ENCODE measurements at regions not wholly inside any gene's neighbourhood (a gene's known extent, or its start where the extent isn't known, plus 50 kb on each side); places are given as distances from the start of the nearest gene placed in this dataset.

DNA sequence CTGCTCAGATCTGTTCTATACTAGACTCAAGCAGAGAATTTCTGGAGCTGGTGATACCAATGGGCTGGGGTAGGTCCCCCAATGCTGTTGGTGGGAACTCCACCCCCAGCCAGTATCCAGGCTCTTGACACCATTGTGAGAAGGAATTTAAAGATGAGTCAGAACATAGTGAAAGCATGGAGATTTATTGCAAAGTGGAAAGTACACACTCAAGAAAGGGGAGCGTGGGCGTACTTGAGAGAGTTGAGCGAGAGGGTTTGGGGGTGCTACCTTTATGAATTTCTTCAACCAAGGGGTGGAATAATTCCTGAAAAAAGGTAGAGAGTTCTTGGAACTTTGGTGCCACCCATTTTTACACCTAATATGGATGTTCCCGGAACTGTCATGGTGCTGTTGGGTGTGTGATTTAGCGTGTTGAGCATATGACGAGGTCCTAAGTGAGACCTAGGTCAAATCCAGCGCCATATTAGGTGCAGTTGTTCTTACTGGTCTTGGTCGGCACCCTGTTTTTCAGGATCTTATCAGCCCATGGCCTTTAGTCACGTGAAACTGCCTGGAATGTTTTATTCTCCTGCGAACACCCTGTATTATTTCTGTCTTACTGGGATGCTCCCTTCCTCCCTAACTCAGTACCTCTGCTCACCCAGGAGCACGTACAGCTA is 122.0 kb upstream of the AHR start:
- no peak for DNase-seq (ENCODE audit: low read depth in 2 of 2)

DNA sequence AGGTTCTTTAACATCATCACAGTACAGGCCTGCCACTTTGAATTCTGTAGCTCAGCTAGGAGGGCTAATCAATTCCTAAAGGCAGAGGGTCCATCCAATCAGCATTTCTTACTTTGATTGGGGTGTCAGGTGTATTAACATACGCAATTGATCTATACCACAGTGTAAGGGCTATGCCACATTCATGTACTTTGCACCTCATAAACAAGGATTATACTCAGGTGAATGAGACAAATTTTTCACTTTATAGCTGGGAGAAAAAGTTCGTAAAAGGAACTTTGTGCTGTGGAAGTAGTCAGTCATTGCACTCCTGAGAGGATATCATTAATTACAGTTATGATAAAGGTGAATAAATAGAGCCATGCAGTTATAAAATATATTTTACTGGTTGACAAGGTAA is 119.9 kb upstream of the AHR start:
- DNase-seq (ENCODE audit: low read depth in 2 of 2) = no peak

DNA sequence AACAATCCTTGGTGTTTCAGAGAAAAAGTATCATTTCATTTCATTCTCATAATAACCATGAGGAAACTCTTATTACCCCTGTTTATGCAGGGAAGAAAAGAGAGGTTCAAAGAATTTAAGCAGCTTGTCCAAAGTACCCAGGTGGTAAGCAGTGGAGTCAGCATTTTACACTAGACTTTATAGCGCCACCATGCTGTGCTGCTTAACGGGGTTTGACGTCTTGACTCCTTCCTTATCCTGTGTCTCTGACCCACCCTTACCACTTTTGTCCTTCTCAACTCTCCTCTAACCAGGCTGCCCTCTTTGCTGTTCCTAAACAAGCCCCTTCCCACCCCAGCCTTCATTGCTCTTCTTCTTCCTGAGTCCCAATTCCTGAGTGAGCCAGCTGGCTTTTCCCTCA is 117.0 kb upstream of the AHR start:
- no peak for DNase-seq (ENCODE audit: low read depth in 2 of 2)

DNA sequence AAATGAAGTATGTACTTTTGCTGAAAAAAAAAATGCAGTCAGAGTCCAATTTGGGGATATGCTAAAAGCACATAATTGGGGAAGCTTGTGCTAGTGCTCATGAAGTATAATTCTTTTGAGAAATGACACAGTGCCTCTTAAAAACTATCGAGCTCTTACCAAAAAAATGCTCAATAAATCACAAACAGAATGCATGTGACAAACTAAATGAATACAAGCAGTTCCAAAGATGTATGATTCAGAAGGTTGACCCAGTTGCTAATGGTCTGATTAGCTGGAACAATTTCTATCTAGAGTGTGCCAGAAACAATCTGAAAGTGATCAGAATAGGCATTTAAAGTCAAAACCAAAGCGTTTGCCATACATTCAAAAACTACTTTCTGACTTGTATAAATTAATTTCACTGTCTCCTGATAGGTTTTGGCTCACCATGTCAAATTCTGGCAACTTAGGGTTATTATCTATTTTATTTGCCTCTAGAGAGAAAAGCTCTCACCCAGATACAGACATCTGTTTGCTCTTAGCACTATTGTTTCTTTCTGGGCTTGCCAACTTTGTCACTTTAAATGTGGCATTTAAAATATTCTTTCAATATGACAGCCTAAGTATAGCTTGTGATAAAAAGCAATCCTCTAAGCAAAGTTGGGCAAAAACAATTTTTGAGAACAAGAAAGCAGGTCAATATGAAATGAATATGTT is 114.7 kb upstream of the AHR start:
- DNase-seq (ENCODE audit: low read depth in 2 of 2) = no peak

DNA sequence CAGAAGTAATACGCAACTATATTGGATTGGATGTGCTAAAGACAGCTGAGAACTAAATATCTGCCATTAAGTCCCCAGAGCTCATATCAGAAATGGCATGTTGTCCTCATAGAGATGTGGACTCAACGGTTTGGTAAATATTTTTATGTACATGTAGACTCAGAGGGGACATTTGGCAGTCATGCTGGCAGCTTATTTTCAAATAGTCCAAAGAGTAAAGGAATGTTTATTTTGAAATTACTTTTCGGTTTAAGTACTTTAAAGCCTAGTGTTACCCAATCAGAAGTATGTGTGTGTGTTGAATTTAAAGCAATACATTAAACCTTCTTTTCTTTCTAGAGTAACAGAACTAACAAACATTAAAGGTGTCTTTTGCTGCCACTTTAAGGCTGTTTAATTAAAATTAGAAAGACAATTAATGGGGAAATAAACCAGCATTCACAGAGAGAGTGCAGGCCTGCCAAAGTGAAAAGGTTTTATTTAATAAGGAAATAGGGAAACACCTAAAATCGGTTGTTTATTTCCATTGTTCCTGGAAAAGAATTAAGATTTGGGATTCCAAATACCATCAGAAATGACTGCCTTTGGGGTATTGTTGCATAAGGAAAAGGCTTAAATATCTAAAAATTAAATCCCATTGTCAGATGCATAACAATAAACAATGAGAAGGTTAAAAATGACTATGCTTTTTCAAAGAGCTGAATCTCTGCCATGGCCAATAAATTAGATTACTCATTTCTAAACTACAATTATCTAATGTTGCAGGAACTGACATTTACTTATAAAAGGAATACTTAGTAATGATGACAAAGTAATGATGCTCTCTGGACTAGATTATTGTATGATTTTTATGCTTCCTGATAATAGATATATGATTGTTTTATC is 113.4 kb upstream of the AHR start:
- no peak for DNase-seq (ENCODE audit: low read depth in 2 of 2)

DNA sequence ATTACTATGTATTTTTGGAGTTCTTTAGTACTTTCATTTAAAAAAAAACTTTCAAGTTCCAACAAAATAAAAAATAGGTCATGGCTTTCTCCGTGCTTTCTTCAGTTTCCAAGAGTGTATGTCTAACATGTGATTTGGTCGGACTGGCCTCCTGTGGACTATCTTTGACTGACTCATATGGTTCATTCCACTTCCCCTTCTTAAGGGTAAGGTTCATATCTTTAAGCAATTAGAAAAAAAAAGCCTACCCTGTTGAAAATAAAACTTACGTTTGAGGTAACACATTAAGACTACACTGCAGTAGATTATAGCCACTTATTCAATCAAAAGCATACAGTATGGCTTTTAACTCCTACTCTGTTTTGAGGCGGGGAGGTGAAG is 112.8 kb upstream of the AHR start:
- DNase-seq (ENCODE audit: low read depth in 2 of 2) = no peak

DNA sequence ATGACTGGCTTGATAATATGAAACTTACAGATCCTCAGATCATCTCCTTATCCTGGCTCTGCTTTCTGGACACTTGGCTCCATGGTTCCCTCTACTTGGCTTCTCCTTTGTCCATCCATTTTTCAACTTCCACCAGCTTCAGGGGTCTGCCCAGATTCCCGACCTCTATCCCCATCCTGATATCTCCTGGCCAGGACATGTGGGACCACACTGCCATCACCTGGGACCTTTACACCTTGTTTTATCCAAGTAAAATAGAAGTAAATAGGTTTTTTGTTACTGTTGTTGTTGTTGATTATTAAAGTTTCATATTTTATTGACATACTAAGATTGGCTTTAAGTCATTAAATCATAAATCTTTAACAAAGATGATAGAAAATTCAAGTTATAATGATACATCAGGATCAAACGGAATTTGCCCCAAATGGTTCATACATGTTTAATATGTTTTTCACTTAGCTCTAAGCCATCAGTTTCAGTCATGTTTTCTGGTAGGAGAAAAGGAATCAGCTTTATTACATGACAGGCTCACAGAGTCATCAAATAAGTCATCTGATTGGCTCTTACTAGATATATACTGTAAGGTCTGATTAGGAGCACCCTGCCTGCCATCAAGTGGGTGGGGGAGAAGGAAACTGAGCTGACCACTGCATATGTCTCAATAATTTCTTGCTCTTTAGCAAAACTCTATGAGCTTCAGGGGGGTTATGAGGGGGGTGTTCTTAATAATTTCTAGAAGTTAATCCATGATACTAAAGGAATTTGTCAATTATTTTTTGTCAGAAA is 111.5 kb upstream of the AHR start:
- no peak for DNase-seq (ENCODE audit: low read depth in 2 of 2)

DNA sequence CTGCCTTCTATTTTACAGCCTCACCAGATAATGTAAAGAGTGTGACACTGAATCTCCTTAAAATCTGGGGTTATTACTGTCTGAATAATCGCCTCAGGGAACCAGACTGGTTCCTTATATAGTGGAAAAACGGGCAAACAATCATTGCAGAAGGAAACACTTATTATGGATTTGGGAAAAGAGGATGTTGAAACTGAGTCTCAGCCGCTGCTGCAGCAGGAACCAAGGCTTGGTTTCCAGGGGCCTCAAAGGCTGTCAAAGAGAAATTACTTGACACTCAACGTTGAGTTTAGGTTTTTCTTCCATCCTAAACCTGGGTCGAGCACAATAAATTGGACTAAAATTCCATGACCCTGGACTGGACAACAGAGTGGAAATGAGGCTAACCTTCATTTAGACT is 103.8 kb upstream of the AHR start:
- DNase-seq (ENCODE audit: low read depth in 2 of 2) = no peak

DNA sequence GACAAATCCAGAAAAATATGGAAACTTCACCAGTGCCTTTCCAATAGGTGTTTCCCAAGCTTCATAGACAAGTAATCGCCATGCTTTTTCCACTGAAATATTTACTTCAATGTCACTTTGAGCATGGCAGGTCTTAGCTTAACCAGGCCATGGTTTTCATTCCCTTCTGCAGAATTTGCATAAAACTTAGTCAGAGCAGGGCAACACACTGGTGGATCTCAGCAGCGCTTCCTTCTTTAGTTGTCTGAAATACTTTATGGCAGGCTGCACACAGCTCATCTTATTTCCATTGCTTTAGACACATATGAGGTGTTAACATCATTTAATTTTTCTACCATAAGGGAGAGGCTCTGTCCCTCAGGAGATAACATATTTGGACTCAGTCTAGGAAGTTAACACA is 102.9 kb upstream of the AHR start:
- DNase-seq (ENCODE audit: low read depth in 2 of 2) = no peak

DNA sequence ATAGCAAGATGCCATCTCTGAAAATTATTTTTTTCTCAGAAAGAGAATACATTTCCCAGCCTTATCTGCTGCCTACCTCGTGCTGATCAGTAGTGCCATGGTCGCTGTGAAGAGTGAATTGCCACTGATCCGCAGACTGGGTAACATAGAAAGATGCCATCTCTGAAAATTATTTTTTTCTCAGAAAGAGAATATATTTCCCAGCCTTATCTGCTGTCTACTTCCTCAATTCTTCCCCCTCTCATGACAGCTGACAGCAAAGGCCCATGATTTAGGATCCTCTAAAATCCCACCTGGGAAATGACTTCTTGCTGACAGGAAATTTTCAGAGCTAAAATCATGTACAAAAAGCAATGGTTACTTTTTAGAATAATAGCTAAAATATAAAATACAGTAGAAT is 92.5 kb upstream of the AHR start:
- no peak for DNase-seq (ENCODE audit: low read depth in 2 of 2)

DNA sequence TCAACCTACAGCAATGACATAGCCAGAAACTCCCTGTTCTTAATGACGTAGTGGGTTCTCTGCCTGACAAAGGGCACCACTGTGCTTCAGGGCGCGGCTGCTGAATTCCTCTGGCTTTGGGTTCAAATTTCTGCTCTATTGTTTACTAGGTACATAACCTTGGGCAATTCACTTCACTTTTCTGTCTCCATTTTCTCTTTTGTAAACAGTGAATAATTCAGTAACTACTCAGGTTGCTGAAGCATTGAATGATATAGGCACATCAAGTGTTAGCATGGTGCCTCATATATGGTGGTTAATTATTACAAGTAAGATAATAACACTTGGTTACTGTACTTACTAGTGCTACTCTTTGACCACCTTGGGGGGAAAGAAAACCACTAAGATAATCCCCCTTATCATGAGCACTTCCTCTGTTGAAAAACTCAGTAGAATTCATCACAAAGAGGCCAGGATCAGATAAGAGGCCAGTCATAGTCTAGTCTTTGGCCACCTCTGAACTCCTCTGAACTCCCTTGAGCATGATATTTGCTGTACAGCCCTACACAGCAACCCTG is 92.0 kb upstream of the AHR start:
- no peak for DNase-seq (ENCODE audit: low read depth in 2 of 2)

DNA sequence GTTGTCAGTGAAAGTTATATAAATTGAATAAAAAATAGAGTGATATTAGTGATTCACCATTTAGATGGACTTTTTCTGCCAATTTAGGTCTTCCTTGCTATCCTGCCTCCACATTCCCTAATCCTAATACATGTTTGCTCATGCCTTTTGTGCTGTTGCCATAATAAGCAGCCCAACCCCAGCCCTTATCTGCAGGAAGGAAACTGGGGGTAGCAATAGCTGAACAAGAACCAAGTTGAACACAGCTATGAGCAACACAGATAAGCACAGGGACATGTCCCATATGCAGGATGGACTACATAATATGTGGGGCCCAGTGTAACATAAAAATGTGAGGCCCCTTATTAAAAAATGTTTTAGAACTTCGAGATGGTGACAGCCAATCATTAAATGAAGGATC is 91.2 kb upstream of the AHR start:
- DNase-seq (ENCODE audit: low read depth in 2 of 2) = no peak

DNA sequence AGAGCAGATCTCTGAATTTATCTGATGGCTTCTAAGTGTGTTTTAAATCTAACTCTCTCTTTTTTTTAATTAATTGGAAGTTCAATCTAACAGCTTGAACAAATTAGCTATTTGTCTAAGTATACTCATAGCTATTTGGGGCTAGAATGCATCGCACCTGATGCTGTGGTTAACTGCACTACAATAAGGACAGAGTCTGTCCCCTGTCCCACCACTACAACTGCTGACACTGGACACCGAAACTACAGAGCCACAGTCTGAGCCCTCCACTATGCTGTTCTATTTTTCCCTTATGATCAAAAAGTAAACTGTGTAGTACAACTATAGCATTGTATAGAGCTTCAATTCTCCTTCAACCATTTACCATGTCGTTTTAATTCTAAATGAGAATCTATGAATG is 89.4 kb upstream of the AHR start:
- no peak for DNase-seq (ENCODE audit: low read depth in 2 of 2)

DNA sequence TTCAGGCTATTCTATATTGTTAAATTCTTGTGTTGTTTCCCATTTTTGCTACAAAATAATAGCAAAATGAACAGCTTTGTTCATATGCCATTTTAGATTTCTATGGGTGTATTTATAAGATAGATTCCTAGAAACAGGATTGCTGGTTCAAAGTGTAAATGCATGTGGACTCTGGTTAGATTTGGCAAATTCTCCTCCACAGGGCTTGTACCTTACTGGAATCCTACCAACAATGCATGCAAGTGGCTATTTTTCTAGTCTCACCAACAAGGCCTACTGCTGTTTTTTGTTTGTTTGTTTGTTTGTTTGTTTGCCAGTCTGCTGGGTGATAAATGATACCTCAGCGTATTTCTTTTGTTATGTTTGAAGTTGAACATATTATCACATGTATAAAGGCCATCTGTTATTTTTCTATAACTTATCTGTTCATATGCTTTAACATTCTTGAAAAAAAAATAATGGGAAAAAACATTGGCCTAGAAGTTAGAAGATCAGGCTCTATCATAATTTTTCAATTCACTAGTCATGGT is 87.1 kb upstream of the AHR start:
- DNase-seq (ENCODE audit: low read depth in 2 of 2) = no peak

DNA sequence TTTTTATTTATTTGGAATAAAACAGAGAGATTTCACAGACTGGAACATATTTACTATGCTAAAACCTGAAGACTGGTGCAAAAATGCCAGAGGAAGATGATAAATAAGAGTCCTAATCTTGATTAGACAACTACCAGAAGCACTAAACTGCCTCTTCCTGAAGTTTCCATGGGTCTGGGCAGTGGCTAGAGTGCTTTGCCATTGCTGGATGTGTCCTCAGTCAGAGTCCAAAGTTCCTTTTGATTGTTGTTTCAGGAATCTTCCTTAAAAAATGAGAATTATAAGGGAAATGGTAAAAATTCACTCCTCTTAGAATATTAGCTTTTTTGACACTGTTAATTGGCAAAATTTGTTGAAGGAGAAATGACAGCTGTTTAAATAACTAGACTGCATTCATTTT is 86.3 kb upstream of the AHR start:
- DNase-seq (ENCODE audit: low read depth in 2 of 2) = no peak

DNA sequence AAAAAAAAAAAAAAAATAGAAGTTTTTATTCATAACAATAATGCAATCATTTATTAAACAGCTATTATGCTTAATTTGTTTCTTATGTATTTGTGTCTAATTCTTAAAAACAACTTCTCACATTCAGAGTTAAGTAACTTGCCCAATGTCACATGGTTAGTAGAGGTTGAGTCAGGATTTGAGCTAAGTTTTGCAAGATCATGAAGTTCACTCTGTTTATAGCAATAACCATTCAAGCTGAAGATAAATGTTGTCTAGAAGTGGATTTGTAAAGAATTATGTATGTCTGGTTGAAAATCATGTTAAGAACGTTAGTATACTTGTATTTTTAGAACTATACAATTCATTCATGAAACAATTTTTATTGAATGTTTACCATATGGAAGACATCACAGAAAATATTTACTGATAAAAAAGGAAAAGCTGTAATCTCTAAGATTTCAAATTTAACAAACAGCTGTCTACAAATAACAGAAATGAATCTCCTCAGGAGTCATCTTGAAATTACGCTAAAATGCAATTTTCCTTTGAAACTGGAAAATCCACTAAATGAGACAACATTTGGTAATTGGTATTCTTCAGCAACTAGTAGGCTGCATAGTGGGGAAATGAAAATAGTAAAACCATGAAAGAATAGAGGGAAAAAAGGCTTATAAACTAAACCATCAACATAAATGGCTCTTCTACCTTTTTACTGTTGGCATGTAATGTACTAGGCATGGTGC is 70.5 kb upstream of the AHR start:
- DNase-seq (ENCODE audit: low read depth in 2 of 2) = no peak

DNA sequence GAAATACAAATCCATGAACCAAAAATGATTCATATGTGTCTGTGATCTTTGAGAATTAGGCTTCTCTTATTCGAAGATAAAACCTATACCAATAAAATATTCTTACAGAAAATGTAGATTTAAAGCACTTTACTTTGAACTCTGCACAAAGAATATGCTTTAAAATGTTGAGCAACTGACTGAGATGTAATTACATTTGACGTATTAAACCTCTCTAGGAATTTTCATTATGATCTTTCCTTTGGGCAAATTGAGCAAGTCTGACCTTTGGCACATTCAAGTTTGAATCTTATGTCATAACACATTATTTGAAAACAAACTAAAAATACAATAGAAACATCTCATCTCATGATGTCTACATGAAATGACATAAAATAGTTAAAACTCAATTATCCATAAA is 69.2 kb upstream of the AHR start:
- DNase-seq (ENCODE audit: low read depth in 2 of 2) = no peak

DNA sequence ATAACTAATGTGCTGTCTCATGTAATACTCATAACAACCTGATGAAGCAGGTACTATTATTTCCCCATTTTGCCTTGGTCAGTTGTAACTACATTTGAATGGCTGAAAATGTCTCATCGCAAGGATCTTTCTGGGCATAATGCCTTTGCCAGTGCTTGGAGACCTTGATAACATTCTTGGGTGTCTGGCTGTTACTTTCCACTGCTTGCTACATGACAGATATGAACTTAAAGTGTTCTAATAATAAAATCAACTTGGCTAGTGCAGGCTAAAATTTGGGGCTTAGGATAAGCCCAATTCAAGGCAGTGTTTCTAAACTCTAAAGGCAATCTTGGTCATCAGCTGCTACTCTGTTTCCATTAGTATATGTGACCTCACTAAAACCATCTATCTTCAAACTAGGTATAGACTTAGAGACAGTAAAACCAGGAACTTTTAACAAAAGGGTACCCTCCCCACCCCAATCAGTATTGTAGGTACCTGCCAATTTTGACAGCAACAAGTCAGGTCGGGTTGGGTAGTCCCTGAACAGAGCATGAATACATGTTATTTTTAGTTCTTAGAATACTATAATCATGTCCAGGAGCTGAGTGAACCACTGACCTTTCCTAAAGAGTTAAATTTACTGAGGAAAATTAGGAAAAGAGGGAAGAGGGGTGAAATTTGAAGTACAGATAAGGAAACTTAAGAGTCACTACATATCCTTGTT is 68.2 kb upstream of the AHR start:
- DNase-seq (ENCODE audit: low read depth in 2 of 2) = no peak

DNA sequence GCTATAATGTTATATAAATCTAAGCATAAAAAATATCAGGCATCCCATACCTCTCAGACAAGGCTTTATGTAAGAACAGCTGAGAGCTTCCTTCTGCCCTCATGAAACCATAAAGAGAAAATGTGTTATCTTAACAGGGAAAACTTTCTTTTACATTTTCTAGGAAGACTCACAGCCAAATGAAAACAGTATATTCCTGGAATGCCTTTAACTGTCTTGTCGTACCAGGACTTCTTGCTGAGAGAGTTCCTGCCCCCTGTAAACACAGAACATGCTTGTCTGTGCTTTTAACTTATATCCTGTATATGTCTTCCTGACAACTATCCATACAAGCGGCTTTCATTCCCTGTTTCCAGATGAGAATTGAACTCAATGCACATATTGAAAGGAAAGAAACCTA is 64.8 kb upstream of the AHR start:
- DNase-seq (ENCODE audit: low read depth in 2 of 2) = no peak

DNA sequence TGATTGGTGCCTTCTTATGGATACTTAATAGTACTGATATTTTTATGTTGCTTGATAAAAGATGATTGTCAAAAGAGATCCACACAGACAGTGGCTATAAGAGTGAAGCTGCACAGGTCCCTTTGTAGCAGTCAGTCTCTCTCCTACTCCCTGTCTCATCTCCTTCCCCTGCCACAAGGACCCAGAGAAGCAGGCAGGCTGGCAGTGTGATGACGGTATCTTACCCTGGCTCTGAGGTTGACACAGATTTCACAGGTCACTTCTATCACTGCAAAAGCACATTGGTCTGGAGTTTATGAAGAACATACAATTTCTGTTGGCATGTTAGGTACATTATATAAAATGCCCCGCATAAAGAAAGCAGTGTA is 64.4 kb upstream of the AHR start:
- DNase-seq (ENCODE audit: low read depth in 2 of 2) = peak; percentile 2 to 13
